Esophagus muscularis mucosa (tissue), 4 donors: ENCODE measurements at regions not wholly inside any gene's neighbourhood (a gene's known extent, or its start where the extent isn't known, plus 50 kb on each side); places are given as distances from the start of the nearest gene placed in this dataset.

ENCODE experiments used
- EP300 ChIP-seq: sonication (generic); formaldehyde crosslinking; IDR thresholded peaks from one replicate; pipeline ENCODE4 v1.6.1; 2017; ENCODE audit warnings: antibody characterized with exemption
- POLR2A ChIP-seq: fragments of 450-650 bp; IDR thresholded peaks from one replicate; pipeline ENCODE4 v1.6.1; 2017; ENCODE audit warnings: antibody characterized with exemption, moderate library complexity, mild to moderate bottlenecking, low read depth
- POLR2AphosphoS5 ChIP-seq, 2 donors: sonication (generic); formaldehyde crosslinking; IDR thresholded peaks; one replicate each; pipeline ENCODE4 v1.6.1; 2017; ENCODE audit warnings: antibody characterized with exemption in 2 of 2
- TF ChIP-seq, protein P1 (sequence below), 3 experiments: fragments of 200-600 bp in 2 of 3; fragments of 450-650 bp in 1 of 3; sonication (generic) in 2 of 3; IDR thresholded peaks; one replicate each; pipeline ENCODE4 v1.5.1; 2017 to 2019; ENCODE audit warnings: antibody characterized with exemption in 3 of 3, mild to moderate bottlenecking in 2 of 3, moderate library complexity in 1 of 3

GRCh38 chr4:17077105-17077504, 178.7 kb upstream of the LDB2 start:
- TF ChIP-seq, protein P1, sequence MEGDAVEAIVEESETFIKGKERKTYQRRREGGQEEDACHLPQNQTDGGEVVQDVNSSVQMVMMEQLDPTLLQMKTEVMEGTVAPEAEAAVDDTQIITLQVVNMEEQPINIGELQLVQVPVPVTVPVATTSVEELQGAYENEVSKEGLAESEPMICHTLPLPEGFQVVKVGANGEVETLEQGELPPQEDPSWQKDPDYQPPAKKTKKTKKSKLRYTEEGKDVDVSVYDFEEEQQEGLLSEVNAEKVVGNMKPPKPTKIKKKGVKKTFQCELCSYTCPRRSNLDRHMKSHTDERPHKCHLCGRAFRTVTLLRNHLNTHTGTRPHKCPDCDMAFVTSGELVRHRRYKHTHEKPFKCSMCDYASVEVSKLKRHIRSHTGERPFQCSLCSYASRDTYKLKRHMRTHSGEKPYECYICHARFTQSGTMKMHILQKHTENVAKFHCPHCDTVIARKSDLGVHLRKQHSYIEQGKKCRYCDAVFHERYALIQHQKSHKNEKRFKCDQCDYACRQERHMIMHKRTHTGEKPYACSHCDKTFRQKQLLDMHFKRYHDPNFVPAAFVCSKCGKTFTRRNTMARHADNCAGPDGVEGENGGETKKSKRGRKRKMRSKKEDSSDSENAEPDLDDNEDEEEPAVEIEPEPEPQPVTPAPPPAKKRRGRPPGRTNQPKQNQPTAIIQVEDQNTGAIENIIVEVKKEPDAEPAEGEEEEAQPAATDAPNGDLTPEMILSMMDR (IDR thresholded peaks at IDR 0.05): no peak
- TF ChIP-seq POLR2AphosphoS5 (IDR thresholded peaks at IDR 0.05) (no peak), POLR2A (no peak), EP300 (no peak)
